Activated CD8-positive, alpha-beta memory T cell treated with anti-CD3 and anti-CD28 coated beads, Interleukin-2, amount 10 ng/mL, durations not matched to agents 7 days and 5 days (primary cell): ENCODE measurements at regions not wholly inside any gene's neighbourhood (a gene's known extent, or its start where the extent isn't known, plus 50 kb on each side); places are given as distances from the start of the nearest gene placed in this dataset.

Experiments used
- ATAC-seq: fragments of 150-1000 bp; cut with Tn5 transposase; one replicate; pipeline ENCODE4 v1.10.0; 2021; ENCODE audit warnings: moderate library complexity
- CTCF ChIA-PET: fragments of 350-600 bp; sonication (Branson Sonifier 250); formaldehyde crosslinking; loops from one replicate; lab custom pipeline; 2021; ENCODE audit warnings: antibody characterized with exemption; lab: Charles Lee
- DNase-seq: peaks from one replicate; pipeline ENCODE4 v3.0.0-alpha.2; 2020
- H3K27ac Mint-ChIP-seq: one replicate; pipeline ENCODE4 v1.8.0; 2021; ENCODE audit warnings: mild to moderate bottlenecking, mixed read lengths
- H3K27me3 Mint-ChIP-seq: one replicate; pipeline ENCODE4 v1.8.0; 2021; ENCODE audit warnings: mixed read lengths
- H3K36me3 Mint-ChIP-seq: one replicate; pipeline ENCODE4 v1.8.0; 2021; ENCODE audit warnings: mild to moderate bottlenecking, mixed read lengths
- H3K4me1 Mint-ChIP-seq: one replicate; pipeline ENCODE4 v1.8.0; 2021; ENCODE audit warnings: mixed read lengths
- H3K4me3 Mint-ChIP-seq: one replicate; pipeline ENCODE4 v1.8.0; 2021; ENCODE audit warnings: mild to moderate bottlenecking, moderate library complexity, mixed read lengths
- H3K9me3 Mint-ChIP-seq: one replicate; pipeline ENCODE4 v1.8.0; 2022; ENCODE audit warnings: low read depth, mixed read lengths

- H3K4me1 Mint-ChIP-seq, result no peaks in the 10 kb centered on the region
- no peak overlapping the region for H3K27ac Mint-ChIP-seq
- H3K36me3 Mint-ChIP-seq, result no peaks in the 10 kb centered on the region
- no peak overlapping the region for H3K4me3 Mint-ChIP-seq
- ATAC-seq, result no peak
- CTCF ChIA-PET, result no interaction called here
- H3K9me3 Mint-ChIP-seq, result peaks cover 4% of the 10 kb centered on the region
- no peaks in the 10 kb centered on the region for H3K27me3 Mint-ChIP-seq
- no peak for DNase-seq
These were observed 473.3 kb downstream of the GABRG1 start for GRCh38 chr4:45650545-45650944.

GRCh38 chr4:45648846-45649245 is 475.0 kb downstream of the GABRG1 start:
- H3K4me3 Mint-ChIP-seq, result no peak overlapping the region
- H3K4me1 Mint-ChIP-seq, result no peaks in the 10 kb centered on the region
- no peaks in the 10 kb centered on the region for H3K36me3 Mint-ChIP-seq
- CTCF ChIA-PET, result no interaction called here
- H3K27me3 Mint-ChIP-seq, result no peaks in the 10 kb centered on the region
- DNase-seq, result no peak
- H3K27ac Mint-ChIP-seq, result no peak overlapping the region
- no peak for ATAC-seq
- no peaks in the 10 kb centered on the region for H3K9me3 Mint-ChIP-seq

- CTCF ChIA-PET, result no interaction called here
- Mint-ChIP-seq H3K27me3 (no peaks in the 10 kb centered on the region), H3K27ac (no peak overlapping the region), H3K4me1 (no peaks in the 10 kb centered on the region), H3K36me3 (no peaks in the 10 kb centered on the region), H3K9me3 (no peaks in the 10 kb centered on the region), H3K4me3 (no peak overlapping the region)
- ATAC-seq, result no peak
- no peak for DNase-seq
These were observed 476.0 kb downstream of the GABRG1 start for GRCh38 chr4:45647823-45648222.

GRCh38 chr4:45646885-45647590 is 476.8 kb downstream of the GABRG1 start:
- ATAC-seq, result no peak
- CTCF ChIA-PET, result interaction anchor here (1.2 kb wide), 1 partner anchor 9 kb away, joined by 3 read pairs; no protein-coding TSS in a partner anchor

GRCh38 chr4:45640281-45640680 is 483.6 kb downstream of the GABRG1 start:
- H3K4me3 Mint-ChIP-seq, result no peak overlapping the region
- no peak for ATAC-seq

More at GRCh38 chr4:45646885-45647590, 476.8 kb downstream of the GABRG1 start:
- Mint-ChIP-seq H3K9me3 (no peaks in the 10 kb centered on the region), H3K27ac (no peak overlapping the region), H3K27me3 (no peaks in the 10 kb centered on the region), H3K36me3 (no peaks in the 10 kb centered on the region), H3K4me3 (no peak overlapping the region), H3K4me1 (no peaks in the 10 kb centered on the region)
- DNase-seq, result no peak

GRCh38 chr4:45638641-45639040 is 485.2 kb downstream of the GABRG1 start:
- CTCF ChIA-PET, result interaction anchor here (1.0 kb wide), 1 partner anchor 8 kb away, joined by 3 read pairs; no protein-coding TSS in a partner anchor
- Mint-ChIP-seq H3K9me3 (no peaks in the 10 kb centered on the region), H3K36me3 (no peaks in the 10 kb centered on the region), H3K4me1 (no peaks in the 10 kb centered on the region), H3K27ac (no peak overlapping the region), H3K4me3 (no peak overlapping the region), H3K27me3 (no peaks in the 10 kb centered on the region)
- DNase-seq (no peak), ATAC-seq (no peak)

More at GRCh38 chr4:45640281-45640680, 483.6 kb downstream of the GABRG1 start:
- no peak for DNase-seq
- no peak overlapping the region for H3K27ac Mint-ChIP-seq
- CTCF ChIA-PET, result no interaction called here
- H3K27me3 Mint-ChIP-seq, result no peaks in the 10 kb centered on the region
- no peaks in the 10 kb centered on the region for H3K9me3 Mint-ChIP-seq
- H3K36me3 Mint-ChIP-seq, result no peaks in the 10 kb centered on the region
- no peaks in the 10 kb centered on the region for H3K4me1 Mint-ChIP-seq

GRCh38 chr4:45636175-45636574 is 487.7 kb downstream of the GABRG1 start:
- H3K4me1 Mint-ChIP-seq, result no peaks in the 10 kb centered on the region
- H3K27me3 Mint-ChIP-seq, result no peaks in the 10 kb centered on the region
- CTCF ChIA-PET, result no interaction called here
- no peaks in the 10 kb centered on the region for H3K36me3 Mint-ChIP-seq
- DNase-seq, result no peak
- ATAC-seq, result no peak
- H3K9me3 Mint-ChIP-seq, result peaks cover 2% of the 10 kb centered on the region
- no peak overlapping the region for H3K27ac Mint-ChIP-seq
- H3K4me3 Mint-ChIP-seq, result no peak overlapping the region

GRCh38 chr4:45629717-45630116 is 494.1 kb downstream of the GABRG1 start:
- no peak for ATAC-seq

GRCh38 chr4:45621971-45622370 is 501.9 kb downstream of the GABRG1 start:
- H3K27ac Mint-ChIP-seq, result no peak overlapping the region
- no peaks in the 10 kb centered on the region for H3K36me3 Mint-ChIP-seq
- CTCF ChIA-PET, result no interaction called here
- no peaks in the 10 kb centered on the region for H3K27me3 Mint-ChIP-seq
- no peaks in the 10 kb centered on the region for H3K9me3 Mint-ChIP-seq
- H3K4me1 Mint-ChIP-seq, result no peaks in the 10 kb centered on the region
- no peak for ATAC-seq
- DNase-seq, result no peak
- no peak overlapping the region for H3K4me3 Mint-ChIP-seq

More at GRCh38 chr4:45629717-45630116, 494.1 kb downstream of the GABRG1 start:
- Mint-ChIP-seq H3K27me3 (no peaks in the 10 kb centered on the region), H3K9me3 (peaks cover 5% of the 10 kb centered on the region), H3K36me3 (no peaks in the 10 kb centered on the region), H3K4me3 (no peak overlapping the region), H3K27ac (no peak overlapping the region), H3K4me1 (no peaks in the 10 kb centered on the region)
- no peak for DNase-seq
- CTCF ChIA-PET, result no interaction called here

GRCh38 chr4:45620808-45621207 is 503.0 kb downstream of the GABRG1 start:
- Mint-ChIP-seq H3K9me3 (no peaks in the 10 kb centered on the region), H3K4me3 (no peak overlapping the region), H3K4me1 (no peaks in the 10 kb centered on the region), H3K27me3 (no peaks in the 10 kb centered on the region), H3K36me3 (no peaks in the 10 kb centered on the region), H3K27ac (no peak overlapping the region)
- ATAC-seq (no peak), DNase-seq (no peak)
- CTCF ChIA-PET, result no interaction called here

- no peak overlapping the region for H3K27ac Mint-ChIP-seq
These were observed 527.3 kb downstream of the GABRG1 start for GRCh38 chr4:45596379-45597101.

GRCh38 chr4:45580334-45580733 is 543.5 kb downstream of the GABRG1 start:
- no peaks in the 10 kb centered on the region for H3K4me1 Mint-ChIP-seq
- peaks cover 8% of the 10 kb centered on the region for H3K9me3 Mint-ChIP-seq
- H3K4me3 Mint-ChIP-seq, result no peak overlapping the region
- no peaks in the 10 kb centered on the region for H3K36me3 Mint-ChIP-seq
- no peak for DNase-seq
- CTCF ChIA-PET, result no interaction called here
- ATAC-seq, result no peak
- H3K27me3 Mint-ChIP-seq, result no peaks in the 10 kb centered on the region
- H3K27ac Mint-ChIP-seq, result no peak overlapping the region

More at GRCh38 chr4:45596379-45597101, 527.3 kb downstream of the GABRG1 start:
- H3K4me3 Mint-ChIP-seq, result no peak overlapping the region
- ATAC-seq (no peak), DNase-seq (no peak)
- H3K4me1 Mint-ChIP-seq, result no peaks in the 10 kb centered on the region
- H3K9me3 Mint-ChIP-seq, result peaks cover 3% of the 10 kb centered on the region
- H3K36me3 Mint-ChIP-seq, result no peaks in the 10 kb centered on the region
- CTCF ChIA-PET, result interaction anchor here (0.5 kb wide), 1 partner anchor 95 kb away, joined by 3 read pairs; no protein-coding TSS in a partner anchor
- H3K27me3 Mint-ChIP-seq, result no peaks in the 10 kb centered on the region

GRCh38 chr4:45578874-45579273 is 545.0 kb downstream of the GABRG1 start:
- CTCF ChIA-PET, result no interaction called here
- no peak for ATAC-seq
- no peaks in the 10 kb centered on the region for H3K4me1 Mint-ChIP-seq

GRCh38 chr4:45576275-45576674 is 547.6 kb downstream of the GABRG1 start:
- no peak overlapping the region for H3K4me3 Mint-ChIP-seq
- CTCF ChIA-PET, result no interaction called here

More at GRCh38 chr4:45578874-45579273, 545.0 kb downstream of the GABRG1 start:
- DNase-seq, result no peak
- peaks cover 4% of the 10 kb centered on the region for H3K9me3 Mint-ChIP-seq
- no peak overlapping the region for H3K27ac Mint-ChIP-seq
- no peaks in the 10 kb centered on the region for H3K36me3 Mint-ChIP-seq
- no peaks in the 10 kb centered on the region for H3K27me3 Mint-ChIP-seq
- H3K4me3 Mint-ChIP-seq, result no peak overlapping the region

More at GRCh38 chr4:45576275-45576674, 547.6 kb downstream of the GABRG1 start:
- Mint-ChIP-seq H3K27ac (no peak overlapping the region), H3K27me3 (no peaks in the 10 kb centered on the region), H3K9me3 (peaks cover 4% of the 10 kb centered on the region), H3K4me1 (no peaks in the 10 kb centered on the region), H3K36me3 (no peaks in the 10 kb centered on the region)
- no peak for ATAC-seq
- DNase-seq, result no peak
